HCT116 (cell line): ENCODE measurements at regions not wholly inside any gene's neighbourhood (a gene's known extent, or its start where the extent isn't known, plus 50 kb on each side); places are given as distances from the start of the nearest gene placed in this dataset.

Source experiments
- ATAC-seq: fragments of 200-7000 bp; cut with Tn5 transposase; 2 replicates; pipeline ENCODE4 v1.9.1; 2020; ENCODE audit warnings: mild to moderate bottlenecking, moderate library complexity
- BruUV-seq: library from RNA; stranded (reverse); fragments of 400-500 nt; replicated peaks from 2 replicates; lab custom pipeline; 2021; lab: Mats Ljungman, UMichigan
- CTCF ChIA-PET: fragments of 300-600 bp; sonication (Branson Sonifier 250); formaldehyde crosslinking; loops from one replicate; lab custom pipeline; 2021; ENCODE audit warnings: antibody characterized with exemption; lab: Charles Lee
- POLR2A ChIA-PET: fragments of 300-600, 350-600 bp; sonication (Branson Sonifier 250); formaldehyde crosslinking; loops from one replicate; lab custom pipeline; 2021; ENCODE audit warnings: antibody characterized with exemption; lab: Charles Lee
- RAD21 ChIA-PET, 2 experiments: fragments of 300-600 bp; sonication (Branson Sonifier 250); formaldehyde crosslinking; loops; one replicate each; lab custom pipeline; 2023; ENCODE audit warnings: low total read pairs in 2 of 2; ENCODE audit not compliant: uncharacterized antibody in 2 of 2, unreplicated experiment in 2 of 2, low non-redundant PET in 1 of 2; lab: Charles Lee
- DNase-seq: peaks from one replicate; pipeline ENCODE4 v3.0.0-alpha.2; 2010; ENCODE audit warnings: low read depth, low spot score
- H2AFZ ChIP-seq: fragments of 200-600 bp; shearing (Covaris generic), sonication (generic); 2 replicates; pipeline ENCODE4 v1.6.1; 2017; ENCODE audit warnings: low read depth, mixed run types, mixed read lengths, antibody characterized with exemption, low read length; ENCODE audit not compliant: poor library complexity, severe bottlenecking
- H3K27ac ChIP-seq: 2 replicates; pipeline ENCODE4 v1.5.1; 2012; ENCODE audit warnings: low read depth, low read length
- H3K27me3 ChIP-seq: fragments of 200-600 bp; sonication (generic); 2 replicates; pipeline ENCODE4 v1.6.1; 2016; ENCODE audit warnings: mixed run types, low read length, mixed read lengths; ENCODE audit not compliant: insufficient read depth
- H3K36me3 ChIP-seq, 2 experiments: fragments of 200-500 bp in 1 of 2; fragments of 200-600 bp in 1 of 2; sonication (Bioruptor generic) in 1 of 2; sonication (generic) in 1 of 2; 2 replicates each; pipeline versions ENCODE4 v1.5.1 to v1.6.1; 2014 to 2016; ENCODE audit warnings: low read length in 2 of 2, inconsistent platforms in 1 of 2, mixed read lengths in 1 of 2, mixed run types in 1 of 2; ENCODE audit not compliant: insufficient read depth in 2 of 2, control insufficient read depth in 1 of 2
- H3K4me1 ChIP-seq, 2 experiments: fragments of 200-600 bp in 1 of 2; sonication (generic) in 1 of 2; 2 replicates each; pipeline versions ENCODE4 v1.5.1 to v1.6.1; 2012 to 2017; ENCODE audit warnings: low read length in 2 of 2, inconsistent platforms in 1 of 2, mild to moderate bottlenecking in 1 of 2, mixed read lengths in 1 of 2, mixed run types in 1 of 2, moderate library complexity in 1 of 2; ENCODE audit not compliant: insufficient read depth in 2 of 2, control insufficient read depth in 1 of 2
- H3K4me2 ChIP-seq: fragments of 200-600 bp; sonication (generic); 2 replicates; pipeline ENCODE4 v1.6.1; 2017; ENCODE audit warnings: mixed run types, low read length, mixed read lengths
- H3K4me3 ChIP-seq, 2 experiments: fragments of 200-600 bp in 1 of 2; sonication (generic) in 1 of 2; replicated peaks in 1 of 2; 2 replicates each; pipeline ENCODE4 v1.5.1; 2011 to 2016; ENCODE audit warnings: low read length in 2 of 2, control low read depth in 1 of 2, low read depth in 1 of 2, mild to moderate bottlenecking in 1 of 2, mixed read lengths in 1 of 2, mixed run types in 1 of 2
- H3K79me2 ChIP-seq: fragments of 200-600 bp; sonication (generic); 2 replicates; pipeline ENCODE4 v1.6.1; 2017; ENCODE audit warnings: mild to moderate bottlenecking, mixed run types, low read length, moderate library complexity, mixed read lengths; ENCODE audit not compliant: insufficient read depth
- H3K9ac ChIP-seq: fragments of 200-600 bp; sonication (generic); 2 replicates; pipeline ENCODE4 v1.6.1; 2016; ENCODE audit warnings: low read length, mixed read lengths
- H3K9me2 ChIP-seq: fragments of 200-600 bp; sonication (generic), shearing (Covaris generic); 2 replicates; pipeline ENCODE4 v1.6.1; 2017; ENCODE audit warnings: mixed run types, mild to moderate bottlenecking, moderate library complexity; ENCODE audit not compliant: insufficient read depth
- H3K9me3 ChIP-seq, 2 experiments: fragments of 200-500 bp in 1 of 2; fragments of 200-600 bp in 1 of 2; sonication (Bioruptor generic) in 1 of 2; sonication (generic) in 1 of 2; 2 replicates each; pipeline ENCODE4 v1.6.1; 2014 to 2017; ENCODE audit warnings: low read length in 2 of 2, mixed read lengths in 2 of 2, inconsistent platforms in 1 of 2, low read depth in 1 of 2, mild to moderate bottlenecking in 1 of 2, mixed run types in 1 of 2, moderate library complexity in 1 of 2; ENCODE audit not compliant: control insufficient read depth in 1 of 2, insufficient read depth in 1 of 2
- H4K20me1 ChIP-seq: fragments of 200-600 bp; sonication (generic), shearing (Covaris generic); 2 replicates; pipeline ENCODE4 v1.6.1; 2017; ENCODE audit warnings: mixed run types, mild to moderate bottlenecking, moderate library complexity; ENCODE audit not compliant: insufficient read depth
- CTCF ChIP-seq, 3 experiments: fragments of 200-600 bp in 1 of 3; sonication (generic) in 1 of 3; IDR thresholded peaks in 2 of 3; conservative IDR thresholded peaks in 1 of 3; 2 replicates each; pipeline ENCODE4 v1.5.1; 2012 to 2017; ENCODE audit warnings: low read depth in 2 of 3, low read length in 2 of 3, antibody characterized with exemption in 1 of 3, borderline replicate concordance in 1 of 3, control low read depth in 1 of 3, mild to moderate bottlenecking in 1 of 3, mixed read lengths in 1 of 3, mixed run types in 1 of 3, moderate library complexity in 1 of 3; ENCODE audit not compliant: insufficient read depth in 1 of 3
- POLR2AphosphoS5 ChIP-seq: IDR thresholded peaks from 2 replicates; pipeline ENCODE4 v1.6.1; 2011; ENCODE audit warnings: mild to moderate bottlenecking, low read depth, low read length, moderate library complexity
- RAD21 ChIP-seq: IDR thresholded peaks from 2 replicates; pipeline ENCODE4 v1.6.1; 2012; ENCODE audit warnings: low read depth, mild to moderate bottlenecking
- intact Hi-C: fragments of 100-400 bp; cut with micrococcal nuclease; formaldehyde crosslinking; loops from 2 replicates; pipeline ENCODE4 v1.10.0; 2022

GRCh38 chr20:7375905-7376304 lies 564.4 kb downstream of the HAO1 start:
- ATAC-seq, result no peak

More at GRCh38 chr20:7375905-7376304, 564.4 kb downstream of the HAO1 start:
- ChIA-PET CTCF (no interaction called here), POLR2A (no interaction called here), RAD21 (no interaction called here)
- TF ChIP-seq POLR2AphosphoS5, result no peak
- peak; percentile 15; the same call in 1 of the 2 replicates for TF ChIP-seq RAD21
- peak in 2 of 3 experiments; percentile 11 to 29; a peak in 2 of 6 replicates for TF ChIP-seq CTCF (IDR thresholded peaks at IDR 0.05 in 2 of 3, conservative IDR thresholded peaks at IDR 0.05 in 1 of 3; ENCODE audit: borderline replicate concordance in 1 of 3, insufficient read depth in 1 of 3, low read depth in 2 of 3, low read length in 2 of 3)
- no peak overlapping the region for H3K4me2 ChIP-seq
- H3K27me3 ChIP-seq, result no peaks in the 10 kb centered on the region
- DNase-seq, result peak; percentile 2
- no peaks in the 10 kb centered on the region for H3K4me1 ChIP-seq
- no peaks in the 10 kb centered on the region for H3K36me3 ChIP-seq
- no peaks in the 10 kb centered on the region for H3K9me2 ChIP-seq
- H3K4me3 ChIP-seq, result no peak overlapping the region
- H2AFZ ChIP-seq, result no peak overlapping the region
- no peak overlapping the region for H3K27ac ChIP-seq
- no TSS peak for BruUV-seq
- no peaks in the 10 kb centered on the region for H3K79me2 ChIP-seq
- intact Hi-C loops, result loop anchor here (5.0 to 10.0 kb wide), 2 partner anchors 609 to 1201 kb away; partner anchors contain the start of gene BMP2
- no peak overlapping the region for H3K9ac ChIP-seq
- H3K9me3 ChIP-seq, result peaks cover 0 to 4% of the 10 kb centered on the region in 2 experiments; a peak in 2 of 4 replicates
- H4K20me1 ChIP-seq, result no peaks in the 10 kb centered on the region
